Sciatic nerve (tissue), 2 donors: ENCODE measurements at regions not wholly inside any gene's neighbourhood (a gene's known extent, or its start where the extent isn't known, plus 50 kb on each side); places are given as distances from the start of the nearest gene placed in this dataset.

Experiments used
- ATAC-seq: fragments of 200-7000 bp; cut with Tn5 transposase; one replicate; pipeline ENCODE4 v1.9.1; 2020; ENCODE audit warnings: mild to moderate bottlenecking, moderate library complexity
- DNase-seq: peaks from one replicate; pipeline ENCODE4 v3.0.0-alpha.2; 2020; ENCODE audit warnings: low spot score
- intact Hi-C: fragments of 100-400 bp; cut with DNase I; formaldehyde crosslinking; loops from one replicate; pipeline ENCODE4 v1.14.2; 2022
- donor health status: DM: no; HTN: no; CAD: no.
- donor health status: DM: no; HTN: no; CAD: no.

GRCh38 chr5:67283988-67284487 is 87.4 kb upstream of the CD180 start:
- ATAC-seq (peak; percentile 6), DNase-seq (no peak)
- intact Hi-C loops: no loop called here

GRCh38 chr5:67283275-67283987 is 86.8 kb upstream of the CD180 start:
- ATAC-seq (peak; percentile 63), DNase-seq (no peak)

GRCh38 chr5:67281874-67282273 is 85.3 kb upstream of the CD180 start:
- intact Hi-C loops: no loop called here
- no peak for ATAC-seq

More at GRCh38 chr5:67283275-67283987, 86.8 kb upstream of the CD180 start:
- intact Hi-C loops: no loop called here

GRCh38 chr5:67273689-67274356 is 77.2 kb upstream of the CD180 start:
- no peak for ATAC-seq
- DNase-seq: no peak
- intact Hi-C loops: no loop called here

More at GRCh38 chr5:67281874-67282273, 85.3 kb upstream of the CD180 start:
- DNase-seq: no peak

GRCh38 chr5:67272453-67273130 is 76.0 kb upstream of the CD180 start:
- DNase-seq: no peak
- intact Hi-C loops: no loop called here
- ATAC-seq: peak; percentile 22

- ATAC-seq (peak; percentile 93), DNase-seq (peak; percentile 83)
- intact Hi-C loops: no loop called here
Observed at GRCh38 chr5:67268231-67269021, 71.8 kb upstream of the CD180 start.

GRCh38 chr5:67267512-67268216 is 71.1 kb upstream of the CD180 start:
- intact Hi-C loops: no loop called here
- ATAC-seq (no peak), DNase-seq (no peak)

- intact Hi-C loops: no loop called here
- no peak for ATAC-seq
- no peak for DNase-seq
Observed at GRCh38 chr5:67266654-67267350, 70.2 kb upstream of the CD180 start.

- ATAC-seq (no peak), DNase-seq (no peak)
- intact Hi-C loops: no loop called here
Observed at GRCh38 chr5:67265951-67266350, 69.4 kb upstream of the CD180 start.

GRCh38 chr5:67263656-67264408 is 67.2 kb upstream of the CD180 start:
- no peak for ATAC-seq

GRCh38 chr5:67262956-67263355 is 66.4 kb upstream of the CD180 start:
- ATAC-seq (no peak), DNase-seq (no peak)
- intact Hi-C loops: no loop called here

More at GRCh38 chr5:67263656-67264408, 67.2 kb upstream of the CD180 start:
- intact Hi-C loops: no loop called here
- DNase-seq: no peak

- DNase-seq (no peak), ATAC-seq (no peak)
- intact Hi-C loops: no loop called here
Observed at GRCh38 chr5:67262206-67262605, 65.6 kb upstream of the CD180 start.

GRCh38 chr5:67259548-67260215 is 63.1 kb upstream of the CD180 start:
- DNase-seq: no peak
- intact Hi-C loops: no loop called here
- no peak for ATAC-seq

GRCh38 chr5:67257500-67257899 is 60.9 kb upstream of the CD180 start:
- peak; percentile 65 for ATAC-seq
- DNase-seq: no peak
- intact Hi-C loops: no loop called here

GRCh38 chr5:67257077-67257476 is 60.5 kb upstream of the CD180 start:
- intact Hi-C loops: no loop called here
- ATAC-seq (peak; percentile 55), DNase-seq (no peak)

GRCh38 chr5:67255881-67256280 is 59.3 kb upstream of the CD180 start:
- intact Hi-C loops: no loop called here
- DNase-seq (no peak), ATAC-seq (no peak)

GRCh38 chr5:67253911-67254310 is 57.3 kb upstream of the CD180 start:
- intact Hi-C loops: no loop called here
- DNase-seq (no peak), ATAC-seq (peak; percentile 57)
